ENCODE measurements at regions not wholly inside any gene's neighbourhood (a gene's known extent, or its start where the extent isn't known, plus 50 kb on each side); places are given as distances from the start of the nearest gene placed in this dataset.
A peak's percentile ranks its signal among the peaks of the same experiment; 100 is the strongest.

DNA sequence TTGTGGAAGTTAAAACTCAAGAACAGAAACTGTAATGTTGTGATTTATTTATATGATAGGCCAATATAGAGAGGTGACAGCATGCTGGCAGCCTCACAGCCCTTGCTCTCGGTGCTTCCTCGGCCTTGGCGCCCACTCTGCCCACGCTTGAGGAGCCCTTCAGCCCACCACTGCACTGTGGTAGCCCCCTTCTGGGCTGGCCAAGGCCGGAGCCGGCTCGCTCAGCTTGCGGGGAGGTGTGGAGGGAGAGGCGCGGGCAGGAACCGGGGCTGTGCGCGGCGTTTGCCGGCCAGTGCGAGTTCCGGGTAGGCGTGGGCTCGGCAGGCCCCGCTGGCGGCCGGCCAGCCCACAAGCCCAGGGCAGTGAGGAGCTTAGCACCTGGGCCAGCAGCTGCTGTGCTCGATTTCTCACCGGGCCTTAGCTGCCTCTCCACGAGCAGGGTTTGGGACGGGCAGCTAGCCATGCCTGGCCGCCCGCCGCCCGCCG is 65.8 kb upstream of the SLC8A3 start:
- no peaks in the 10 kb centered on the region for H4K20me1 ChIP-seq (replicated peaks; ENCODE audit: control insufficient read depth, insufficient read depth, low read length)
- no peaks in the 10 kb centered on the region; the same call in 1 of the 2 replicates for H3K9me3 ChIP-seq (replicated peaks; ENCODE audit: control insufficient read depth, insufficient read depth, low read depth, low read length)
- H3K27ac ChIP-seq (ENCODE audit: extremely low read depth, low read depth, low read length): no peak overlapping the region
- no peaks in the 10 kb centered on the region for H3K36me3 ChIP-seq (ENCODE audit: control insufficient read depth, insufficient read depth, low read length)
- H3K4me3 ChIP-seq: peak overlapping the region; percentile 29; the same call in 1 of the 2 replicates
- no peaks in the 10 kb centered on the region for H3K9me1 ChIP-seq (ENCODE audit: control insufficient read depth, insufficient read depth, low read length)
- WGBS (ENCODE audit: insufficient coverage, low coverage, missing lambda C conversion rate): 6% methylated on average over 3 of the region's 31 CpGs
- no peaks in the 10 kb centered on the region for H3K79me2 ChIP-seq (ENCODE audit: control insufficient read depth, insufficient read depth, low read length)
- FAIRE-seq (no peak), ATAC-seq (peak; percentile 94), DNase-seq (ENCODE audit: extremely low read depth in 1 of 4, low spot score in 3 of 4) (peak; percentile 8 to 67 (median 16))
- H3K9ac ChIP-seq (ENCODE audit: insufficient read depth in 1 of 2, low read depth in 2 of 2, low read length in 2 of 2): peak overlapping the region in 1 of 2 experiments; percentile 84; a peak in 2 of 4 replicates
- CTCF ChIA-PET (ENCODE audit: low intra/inter-chr PET ratio): no interaction called here
- POLR2A ChIA-PET: interaction anchor here (1.0 kb wide), 1 partner anchor 16 kb away, joined by 3 read pairs; no protein-coding TSS in a partner anchor
- intact Hi-C loops (cut with micrococcal nuclease): no loop called here
- in situ Hi-C loops (cut with MboI): no loop called here
- no TSS peak for BruUV-seq (replicated peaks)
- no peaks in the 10 kb centered on the region for H3K27me3 ChIP-seq (ENCODE audit: control insufficient read depth in 2 of 2, insufficient read depth in 2 of 2, low read length in 2 of 2)
- peak overlapping the region; percentile 61 for H2AFZ ChIP-seq (ENCODE audit: low read depth, low read length)
- peak overlapping the region; percentile 35 for H3K4me2 ChIP-seq (ENCODE audit: insufficient read depth, low read length)
- peaks cover 0 to 4% of the 10 kb centered on the region in 2 experiments; a peak in 1 of 5 replicates for H3K4me1 ChIP-seq (replicated peaks in 1 of 2; ENCODE audit: control insufficient read depth in 2 of 2, insufficient read depth in 2 of 2, low read length in 2 of 2)
- TF ChIP-seq ZNF639 (CRISPR knock-in tag; conservative IDR thresholded peaks at IDR 0.05 in 1 of 2, IDR thresholded peaks at IDR 0.05 in 1 of 2) (no peak), CBFA2T3 (IDR thresholded peaks at IDR 0.05) (0 out of 2 replicates have a peak, but pooled peaks have one; percentile 7), POLR2G (IDR thresholded peaks at IDR 0.05; ENCODE audit: low read depth, low read length) (peak; percentile 62), ASH1L (IDR thresholded peaks at IDR 0.05; ENCODE audit: borderline replicate concordance, low read depth, partially characterized antibody) (no peak), TBP (optimal IDR thresholded peaks at IDR 0.05; ENCODE audit: low read depth, low read length) (no peak), FOXM1 (IDR thresholded peaks at IDR 0.05; ENCODE audit: low read depth) (no peak), FOXM1 (CRISPR knock-in tag; IDR thresholded peaks at IDR 0.05; ENCODE audit: low read depth) (no peak), KDM4B (IDR thresholded peaks at IDR 0.05; ENCODE audit: borderline replicate concordance in 2 of 2, low read depth in 1 of 2) (no peak), TFAM (CRISPR knock-in tag; conservative IDR thresholded peaks at IDR 0.05) (no peak), RBM17 (IDR thresholded peaks at IDR 0.05; ENCODE audit: borderline replicate concordance, low read depth, low read length) (no peak), ZNF644 (tag; IDR thresholded peaks at IDR 0.05; ENCODE audit: low read depth) (no peak), RHOXF2B (CRISPR knock-in tag; conservative IDR thresholded peaks at IDR 0.05) (no peak), NBN (IDR thresholded peaks at IDR 0.05; ENCODE audit: low read depth) (no peak), NCOA2 (IDR thresholded peaks at IDR 0.05; ENCODE audit: partially characterized antibody in 2 of 2) (no peak), NFE2 (IDR thresholded peaks at IDR 0.05; ENCODE audit: low read depth) (no peak), NRF1 (conservative IDR thresholded peaks at IDR 0.05 in 1 of 2, IDR thresholded peaks at IDR 0.05 in 1 of 2) (peak; percentile 40 to 50; a peak in 2 of 4 replicates), NFIC (IDR thresholded peaks at IDR 0.05) (peak; percentile 88), CBFA2T2 (conservative IDR thresholded peaks at IDR 0.05) (peak; percentile 16; the same call in 1 of the 2 replicates), GTF2B (IDR thresholded peaks at IDR 0.05; ENCODE audit: extremely low read depth, insufficient read length) (no peak), EP300 (IDR thresholded peaks at IDR 0.05; ENCODE audit: low read length) (no peak)
- TF ChIP-seq, protein P1, sequence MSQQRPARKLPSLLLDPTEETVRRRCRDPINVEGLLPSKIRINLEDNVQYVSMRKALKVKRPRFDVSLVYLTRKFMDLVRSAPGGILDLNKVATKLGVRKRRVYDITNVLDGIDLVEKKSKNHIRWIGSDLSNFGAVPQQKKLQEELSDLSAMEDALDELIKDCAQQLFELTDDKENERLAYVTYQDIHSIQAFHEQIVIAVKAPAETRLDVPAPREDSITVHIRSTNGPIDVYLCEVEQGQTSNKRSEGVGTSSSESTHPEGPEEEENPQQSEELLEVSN (IDR thresholded peaks at IDR 0.05; ENCODE audit: borderline replicate concordance in 1 of 2, extremely low read depth in 1 of 2, insufficient read depth in 1 of 2, insufficient read length in 1 of 2, low read depth in 1 of 2, low read length in 1 of 2, poor library complexity in 1 of 2, severe bottlenecking in 1 of 2): peak in 1 of 2 experiments; percentile 35

All from K562 (cell line).